OCI-LY7 (cell line): ENCODE measurements at regions not wholly inside any gene's neighbourhood (a gene's known extent, or its start where the extent isn't known, plus 50 kb on each side); places are given as distances from the start of the nearest gene placed in this dataset.

Experiments
- BruUV-seq: library from RNA; stranded (reverse); fragments of 400-500 nt; replicated peaks from 2 replicates; lab custom pipeline; 2021; lab: Mats Ljungman, UMichigan
- CTCF ChIA-PET: fragments of 300-600 bp; sonication (Branson Sonifier 250); formaldehyde crosslinking; loops from one replicate; lab custom pipeline; 2022; ENCODE audit warnings: antibody characterized with exemption; ENCODE audit not compliant: unreplicated experiment; lab: Charles Lee
- POLR2A ChIA-PET: fragments of 300-600 bp; sonication (Branson Sonifier 250); formaldehyde crosslinking; loops from one replicate; lab custom pipeline; 2022; ENCODE audit warnings: antibody characterized with exemption; lab: Charles Lee
- DNase-seq: peaks from one replicate; pipeline ENCODE4 v3.0.0-alpha.2; 2015; ENCODE audit warnings: low spot score
- H2AFZ ChIP-seq: fragments of 200-600 bp; sonication (generic), shearing (Covaris generic); 2 replicates; pipeline ENCODE4 v1.6.1; 2014; ENCODE audit warnings: mild to moderate bottlenecking, antibody characterized with exemption, low read length, moderate library complexity
- H3K27ac ChIP-seq: fragments of 200-600 bp; sonication (generic); 2 replicates; pipeline ENCODE4 v1.5.1; 2014; ENCODE audit warnings: mixed run types, low read depth, mild to moderate bottlenecking, moderate library complexity, low read length, inconsistent platforms; ENCODE audit not compliant: poor library complexity, severe bottlenecking
- H3K36me3 ChIP-seq: fragments of 200-600 bp; sonication (generic); 2 replicates; pipeline ENCODE4 v1.6.1; 2014; ENCODE audit warnings: mild to moderate bottlenecking, antibody characterized with exemption, low read length, moderate library complexity, mixed read lengths; ENCODE audit not compliant: insufficient read depth
- H3K4me1 ChIP-seq: fragments of 200-600 bp; sonication (generic); 2 replicates; pipeline ENCODE4 v1.5.1; 2014; ENCODE audit warnings: mild to moderate bottlenecking, low read length; ENCODE audit not compliant: insufficient read depth, poor library complexity, severe bottlenecking
- H3K4me2 ChIP-seq: fragments of 200-600 bp; sonication (generic); 2 replicates; pipeline ENCODE4 v1.6.1; 2014; ENCODE audit warnings: mild to moderate bottlenecking, low read length
- H3K4me3 ChIP-seq: fragments of 200-600 bp; sonication (generic); 2 replicates; pipeline ENCODE4 v1.5.1; 2014; ENCODE audit warnings: mild to moderate bottlenecking, low read depth, low read length; ENCODE audit not compliant: poor library complexity, severe bottlenecking
- H3K79me2 ChIP-seq: fragments of 200-600 bp; sonication (generic); 2 replicates; pipeline ENCODE4 v1.6.1; 2016; ENCODE audit warnings: low read depth, mild to moderate bottlenecking, low read length, moderate library complexity, mixed read lengths; ENCODE audit not compliant: insufficient read depth
- H3K9me2 ChIP-seq: fragments of 200-600 bp; sonication (generic); 2 replicates; pipeline ENCODE4 v1.6.1; 2016; ENCODE audit warnings: mild to moderate bottlenecking, low read length, mixed read lengths; ENCODE audit not compliant: insufficient read depth
- H3K9me3 ChIP-seq: fragments of 200-600 bp; sonication (generic); 2 replicates; pipeline ENCODE4 v1.6.1; 2014; ENCODE audit warnings: mild to moderate bottlenecking, mixed run types, low read length, mixed read lengths
- H4K20me1 ChIP-seq: fragments of 200-600 bp; sonication (generic); 2 replicates; pipeline ENCODE4 v1.6.1; 2014; ENCODE audit warnings: mild to moderate bottlenecking, antibody characterized with exemption, low read length, moderate library complexity, mixed read lengths; ENCODE audit not compliant: insufficient read depth
- EZH2phosphoT487 ChIP-seq: fragments of 200-600 bp; sonication (generic); IDR thresholded peaks from 2 replicates; pipeline ENCODE4 v1.6.1; 2018; ENCODE audit warnings: low read depth, borderline replicate concordance, mild to moderate bottlenecking, mixed run types, antibody characterized with exemption, low read length, moderate library complexity, mixed read lengths
- intact Hi-C: fragments of 100-400 bp; cut with micrococcal nuclease; formaldehyde crosslinking; loops from one replicate; pipeline ENCODE4 v1.10.0; 2022; ENCODE audit not compliant: unreplicated experiment
- TF ChIP-seq, protein P1 (sequence below): fragments of 200-600 bp; sonication (generic); conservative IDR thresholded peaks from 2 replicates; pipeline ENCODE4 v1.5.1; 2014; ENCODE audit warnings: mild to moderate bottlenecking, antibody characterized with exemption, low read length, moderate library complexity, mixed read lengths

DNA sequence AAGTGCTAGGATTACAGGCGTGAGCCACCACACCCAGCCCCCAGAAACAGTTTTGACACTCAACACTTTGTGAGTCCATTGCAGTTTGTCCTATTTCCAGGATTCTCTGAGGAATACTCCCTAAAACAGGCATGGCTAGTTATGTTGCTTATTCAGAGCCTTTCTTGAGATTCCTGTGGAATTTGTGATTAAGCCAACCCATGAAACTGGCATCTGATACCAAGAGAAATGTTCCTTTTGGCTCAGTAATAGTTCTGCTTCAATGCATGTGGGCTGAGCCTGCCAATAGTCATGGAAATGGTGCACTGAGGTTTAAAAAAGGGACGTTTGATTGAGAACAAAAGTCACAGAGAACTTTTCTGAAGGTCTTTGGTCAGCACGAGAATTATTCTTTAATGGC, 241.7 kb downstream of the PPP1R2C start:
- Histone ChIP-seq H3K27ac (no peak overlapping the region), H3K4me3 (no peak overlapping the region), H3K4me1 (no peaks in the 10 kb centered on the region), H3K9me2 (no peaks in the 10 kb centered on the region), H4K20me1 (no peaks in the 10 kb centered on the region), H3K79me2 (no peaks in the 10 kb centered on the region), H2AFZ (no peak overlapping the region), H3K9me3 (no peaks in the 10 kb centered on the region), H3K36me3 (no peaks in the 10 kb centered on the region), H3K4me2 (no peak overlapping the region)
- POLR2A ChIA-PET = interaction anchor here (0.6 kb wide), 1 partner anchor 11 kb away, joined by 5 read pairs; no protein-coding TSS in a partner anchor
- no TSS peak for BruUV-seq
- DNase-seq = no peak
- intact Hi-C loops = no loop called here
- CTCF ChIA-PET = no interaction called here
- TF ChIP-seq, protein P1, sequence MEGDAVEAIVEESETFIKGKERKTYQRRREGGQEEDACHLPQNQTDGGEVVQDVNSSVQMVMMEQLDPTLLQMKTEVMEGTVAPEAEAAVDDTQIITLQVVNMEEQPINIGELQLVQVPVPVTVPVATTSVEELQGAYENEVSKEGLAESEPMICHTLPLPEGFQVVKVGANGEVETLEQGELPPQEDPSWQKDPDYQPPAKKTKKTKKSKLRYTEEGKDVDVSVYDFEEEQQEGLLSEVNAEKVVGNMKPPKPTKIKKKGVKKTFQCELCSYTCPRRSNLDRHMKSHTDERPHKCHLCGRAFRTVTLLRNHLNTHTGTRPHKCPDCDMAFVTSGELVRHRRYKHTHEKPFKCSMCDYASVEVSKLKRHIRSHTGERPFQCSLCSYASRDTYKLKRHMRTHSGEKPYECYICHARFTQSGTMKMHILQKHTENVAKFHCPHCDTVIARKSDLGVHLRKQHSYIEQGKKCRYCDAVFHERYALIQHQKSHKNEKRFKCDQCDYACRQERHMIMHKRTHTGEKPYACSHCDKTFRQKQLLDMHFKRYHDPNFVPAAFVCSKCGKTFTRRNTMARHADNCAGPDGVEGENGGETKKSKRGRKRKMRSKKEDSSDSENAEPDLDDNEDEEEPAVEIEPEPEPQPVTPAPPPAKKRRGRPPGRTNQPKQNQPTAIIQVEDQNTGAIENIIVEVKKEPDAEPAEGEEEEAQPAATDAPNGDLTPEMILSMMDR = no peak
- no peak for TF ChIP-seq EZH2phosphoT487

DNA sequence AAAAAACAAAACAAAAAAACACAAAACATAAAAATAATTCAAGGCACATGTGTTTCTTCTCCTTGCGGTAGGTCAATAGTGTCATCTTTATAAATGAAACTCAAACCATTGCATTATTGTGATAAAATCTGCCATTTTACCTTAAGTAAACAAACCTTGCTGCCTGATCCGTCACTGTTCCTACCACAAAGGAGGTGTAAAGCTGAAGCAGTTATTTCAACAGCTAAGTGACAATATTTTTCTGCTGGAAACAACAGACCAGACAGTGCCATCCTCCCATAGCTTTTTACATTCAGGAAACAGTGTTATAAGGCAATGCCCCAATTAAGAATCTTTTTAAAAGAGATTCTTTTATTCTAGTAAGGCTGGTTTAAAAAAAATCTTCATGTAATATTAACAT, 242.7 kb downstream of the PPP1R2C start:
- no peak overlapping the region for H3K4me2 ChIP-seq
- H3K4me1 ChIP-seq = no peaks in the 10 kb centered on the region
- CTCF ChIA-PET = no interaction called here
- H3K9me3 ChIP-seq = no peaks in the 10 kb centered on the region
- no peak overlapping the region for H3K4me3 ChIP-seq
- no TSS peak for BruUV-seq
- intact Hi-C loops = no loop called here
- no peak overlapping the region for H2AFZ ChIP-seq
- H3K9me2 ChIP-seq = no peaks in the 10 kb centered on the region
- no peaks in the 10 kb centered on the region for H3K36me3 ChIP-seq
- H3K79me2 ChIP-seq = no peaks in the 10 kb centered on the region
- TF ChIP-seq EZH2phosphoT487 = no peak
- TF ChIP-seq, protein P1 = no peak
- POLR2A ChIA-PET = no interaction called here
- H3K27ac ChIP-seq = no peak overlapping the region
- no peaks in the 10 kb centered on the region for H4K20me1 ChIP-seq
- DNase-seq = no peak

DNA sequence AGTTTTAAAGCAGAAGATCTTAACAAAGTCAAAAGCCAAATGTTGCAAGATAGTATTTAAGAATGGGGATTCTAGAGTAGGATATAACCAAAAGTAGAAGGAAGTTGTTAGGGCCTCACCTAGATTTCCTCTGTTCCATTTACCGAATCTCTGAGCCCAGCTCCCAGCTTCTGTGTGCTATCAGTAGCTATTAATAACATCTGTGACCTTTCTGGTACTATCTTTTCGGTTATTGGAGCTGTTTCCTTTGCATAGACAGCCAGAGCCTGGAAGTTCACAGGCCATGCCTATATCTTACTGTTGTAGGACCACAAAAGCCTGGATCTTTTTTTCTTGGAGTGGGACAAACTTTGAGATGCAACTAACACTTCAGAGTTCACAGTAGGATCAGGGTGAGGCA, 244.2 kb downstream of the PPP1R2C start:
- intact Hi-C loops = no loop called here
- H3K4me2 ChIP-seq = no peak overlapping the region
- H3K4me3 ChIP-seq = no peak overlapping the region
- no peaks in the 10 kb centered on the region for H3K36me3 ChIP-seq
- no peak overlapping the region for H3K27ac ChIP-seq
- H3K79me2 ChIP-seq = no peaks in the 10 kb centered on the region
- TF ChIP-seq, protein P1 = no peak
- no peak for TF ChIP-seq EZH2phosphoT487
- no peak overlapping the region for H2AFZ ChIP-seq
- ChIA-PET CTCF (no interaction called here), POLR2A (no interaction called here)
- H4K20me1 ChIP-seq = no peaks in the 10 kb centered on the region
- BruUV-seq = no TSS peak
- H3K9me2 ChIP-seq = no peaks in the 10 kb centered on the region
- DNase-seq = no peak
- no peaks in the 10 kb centered on the region for H3K9me3 ChIP-seq
- no peaks in the 10 kb centered on the region for H3K4me1 ChIP-seq
